ENCODE measurements at regions not wholly inside any gene's neighbourhood (a gene's known extent, or its start where the extent isn't known, plus 50 kb on each side); places are given as distances from the start of the nearest gene placed in this dataset.

GRCh38 chr5:3787604-3788003, 192.0 kb downstream of the IRX1 start:
- no peaks in the 10 kb centered on the region for H3K27me3 ChIP-seq (ENCODE audit: insufficient read depth, low read length)
- H2AFZ ChIP-seq (ENCODE audit: low read length): no peak overlapping the region
- no peak overlapping the region for H3K4ac ChIP-seq (ENCODE audit: low read depth, low read length)
- peak; percentile 38 for DNase-seq
- Mint-ChIP-seq H3K4me1 (peaks cover 16 to 35% of the 10 kb centered on the region in 2 experiments), H3K4me3 (peak overlapping the region; percentile 30 to 35), H3K27me3 (ENCODE audit: low read depth) (peaks cover 7% of the 10 kb centered on the region), H3K27ac (peak overlapping the region in 1 of 3 experiments; percentile 74; a peak in 2 of 7 replicates), H3K9me3 (no peaks in the 10 kb centered on the region; a peak in 1 of 5 replicates), H3K36me3 (ENCODE audit: insufficient read depth in 1 of 3, low read depth in 3 of 3) (no peaks in the 10 kb centered on the region; a peak in 1 of 7 replicates)
- H3K14ac ChIP-seq (ENCODE audit: insufficient read depth, low read length): no peak overlapping the region
- no peak overlapping the region for H4K8ac ChIP-seq (replicated peaks; ENCODE audit: insufficient read length, low read depth, low read length)
- H4K5ac ChIP-seq (ENCODE audit: insufficient read length, low read depth, low read length): no peak overlapping the region
- no CpG with 5 or more reads among the region's 10 CpGs for WGBS (ENCODE audit: extremely low coverage, insufficient read length, low lambda C conversion rate)
- peaks cover 7% of the 10 kb centered on the region; the same call in 1 of the 2 replicates for H3K4me1 ChIP-seq (ENCODE audit: insufficient read depth, low read length)
- H4K20me1 ChIP-seq (ENCODE audit: control insufficient read depth, insufficient read depth, insufficient read length): no peaks in the 10 kb centered on the region
- no peak overlapping the region for H2BK12ac ChIP-seq (ENCODE audit: insufficient read length, low read depth, low read length)
- H3K18ac ChIP-seq (ENCODE audit: insufficient read length, low read depth, low read length): no peak overlapping the region
- no peak overlapping the region for H3K9ac ChIP-seq (ENCODE audit: extremely low read depth, insufficient read length, low read length)
- no peak overlapping the region for H2AK5ac ChIP-seq (ENCODE audit: insufficient read length, low read length)
- H3K79me1 ChIP-seq (ENCODE audit: insufficient read depth, low read depth, low read length, poor library complexity, severe bottlenecking): no peaks in the 10 kb centered on the region
- H3K9me3 ChIP-seq (ENCODE audit: control insufficient read depth, low read depth, low read length): no peaks in the 10 kb centered on the region
- no peak overlapping the region for H3K27ac ChIP-seq (ENCODE audit: insufficient read length, low read depth, low read length)
- no peak overlapping the region for H4K91ac ChIP-seq (ENCODE audit: insufficient read length, low read depth, low read length)
- no peak overlapping the region for H2BK20ac ChIP-seq (ENCODE audit: low read depth, low read length, poor library complexity, severe bottlenecking)
- H2BK15ac ChIP-seq (ENCODE audit: low read depth, low read length): no peak overlapping the region
- H3T11ph ChIP-seq (ENCODE audit: low read length): no peak overlapping the region
- peak overlapping the region; percentile 74 for H3K4me2 ChIP-seq (ENCODE audit: insufficient read depth, insufficient read length, low read length)
- no peak overlapping the region for H3K56ac ChIP-seq (ENCODE audit: insufficient read length, low read depth, low read length)
- H2BK5ac ChIP-seq (ENCODE audit: insufficient read length, low read length): no peak overlapping the region
- H3K79me2 ChIP-seq (ENCODE audit: insufficient read depth, low read length): no peaks in the 10 kb centered on the region
- no peak overlapping the region for H3K23ac ChIP-seq (ENCODE audit: insufficient read length, low read depth, low read length)
- peaks cover 3% of the 10 kb centered on the region for H3K23me2 ChIP-seq (ENCODE audit: insufficient read length, low read depth, low read length, poor library complexity, severe bottlenecking)
- no peak overlapping the region for H2BK120ac ChIP-seq (ENCODE audit: low read depth, low read length, poor library complexity, severe bottlenecking)
- TF ChIP-seq, protein P1, sequence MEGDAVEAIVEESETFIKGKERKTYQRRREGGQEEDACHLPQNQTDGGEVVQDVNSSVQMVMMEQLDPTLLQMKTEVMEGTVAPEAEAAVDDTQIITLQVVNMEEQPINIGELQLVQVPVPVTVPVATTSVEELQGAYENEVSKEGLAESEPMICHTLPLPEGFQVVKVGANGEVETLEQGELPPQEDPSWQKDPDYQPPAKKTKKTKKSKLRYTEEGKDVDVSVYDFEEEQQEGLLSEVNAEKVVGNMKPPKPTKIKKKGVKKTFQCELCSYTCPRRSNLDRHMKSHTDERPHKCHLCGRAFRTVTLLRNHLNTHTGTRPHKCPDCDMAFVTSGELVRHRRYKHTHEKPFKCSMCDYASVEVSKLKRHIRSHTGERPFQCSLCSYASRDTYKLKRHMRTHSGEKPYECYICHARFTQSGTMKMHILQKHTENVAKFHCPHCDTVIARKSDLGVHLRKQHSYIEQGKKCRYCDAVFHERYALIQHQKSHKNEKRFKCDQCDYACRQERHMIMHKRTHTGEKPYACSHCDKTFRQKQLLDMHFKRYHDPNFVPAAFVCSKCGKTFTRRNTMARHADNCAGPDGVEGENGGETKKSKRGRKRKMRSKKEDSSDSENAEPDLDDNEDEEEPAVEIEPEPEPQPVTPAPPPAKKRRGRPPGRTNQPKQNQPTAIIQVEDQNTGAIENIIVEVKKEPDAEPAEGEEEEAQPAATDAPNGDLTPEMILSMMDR (conservative IDR thresholded peaks at IDR 0.05): no peak

All from H9 (cell line).